Hematopoietic multipotent progenitor cell treated with erythropoietin and hydrocortisone succinate and interleukin-3 and kit ligand, for 6 days (in vitro differentiated cells): ENCODE measurements at regions not wholly inside any gene's neighbourhood (a gene's known extent, or its start where the extent isn't known, plus 50 kb on each side); places are given as distances from the start of the nearest gene placed in this dataset.

Experiments
- DNase-seq: peaks from one replicate; pipeline ENCODE4 v3.0.0-alpha.2; 2015

DNA sequence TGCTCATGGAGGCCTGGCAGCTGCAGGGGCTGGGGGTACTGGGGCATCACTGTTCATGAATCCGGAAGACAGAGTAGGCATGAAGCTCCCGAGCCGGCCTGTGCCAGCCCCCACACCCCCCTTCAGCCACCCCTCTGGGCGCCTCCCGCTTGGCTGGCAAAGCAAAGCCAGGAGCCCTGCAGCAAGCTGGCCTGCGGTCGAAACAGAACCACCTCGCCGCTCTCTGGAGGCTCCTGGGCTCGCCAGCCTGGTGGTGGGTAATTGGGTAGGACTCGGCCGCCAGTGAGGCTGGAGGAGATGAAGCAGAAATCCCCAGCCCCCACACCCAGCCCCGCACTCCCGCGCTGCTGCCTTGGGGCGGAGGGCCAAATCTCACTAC, 70.9 kb upstream of the GPC1 start:
- no peak for DNase-seq

DNA sequence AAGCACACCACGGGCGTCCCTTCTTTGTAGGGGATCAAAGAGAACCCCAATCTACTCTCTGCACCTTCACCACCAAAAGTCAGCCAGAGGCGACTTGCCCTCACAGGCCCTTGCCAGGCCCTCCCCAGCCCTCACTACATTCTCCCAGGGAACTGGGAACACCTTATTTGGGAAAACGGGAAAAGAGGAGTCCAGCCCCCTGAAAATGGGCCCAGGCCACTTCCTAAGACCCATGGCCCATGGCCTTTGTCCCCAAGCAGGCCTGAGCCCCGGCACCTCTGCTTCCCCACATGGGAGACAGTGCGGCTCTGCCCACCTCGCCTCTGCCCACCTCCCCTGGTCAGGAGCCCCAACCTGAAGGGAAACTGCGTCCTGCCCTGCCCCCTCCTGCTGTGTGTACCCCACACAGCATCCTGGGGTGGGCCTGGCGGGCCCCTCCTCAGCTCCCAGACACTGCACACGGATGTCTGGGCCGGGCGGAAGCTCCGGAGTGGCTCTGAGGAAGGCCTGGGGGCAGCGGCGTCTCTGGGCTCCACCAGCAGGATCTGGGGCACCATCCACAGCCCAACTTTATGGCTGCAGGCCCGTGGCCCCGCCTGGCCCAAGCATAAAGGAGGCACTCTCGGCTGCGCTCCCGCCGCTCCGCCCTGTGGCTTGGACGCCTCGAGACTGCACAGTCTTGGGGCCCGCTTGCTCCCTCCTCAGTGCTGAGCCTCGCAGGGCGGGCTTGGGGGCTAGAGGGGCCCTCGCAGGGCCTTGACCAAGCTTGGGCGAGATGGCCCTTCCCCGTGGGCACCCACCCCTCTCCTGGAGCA, 70.3 kb upstream of the GPC1 start:
- DNase-seq = no peak

DNA sequence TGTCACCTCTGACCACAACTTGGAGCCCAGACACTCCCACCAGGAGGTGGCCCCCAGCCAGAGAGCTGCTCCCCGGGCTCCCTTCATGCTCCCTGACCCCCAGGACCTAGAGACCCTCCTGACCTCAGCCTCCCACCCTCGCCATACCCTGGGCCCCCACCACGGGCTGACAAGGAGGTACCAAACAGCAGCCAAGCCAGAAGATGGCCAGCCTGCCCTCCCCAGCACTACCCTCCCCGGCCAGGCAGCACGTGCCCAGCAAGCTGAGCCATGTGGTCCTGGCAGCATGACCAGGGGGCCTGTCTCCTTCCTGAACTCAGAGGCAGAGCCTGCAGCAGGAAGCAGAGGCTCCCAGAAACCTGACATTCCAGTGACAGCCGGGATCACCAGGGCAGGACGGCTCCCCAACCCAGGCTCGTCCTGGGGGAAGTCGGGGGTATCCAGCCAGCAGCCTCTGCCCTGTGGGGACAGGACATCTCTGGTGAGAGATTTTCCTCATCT, 69.4 kb upstream of the GPC1 start:
- no peak for DNase-seq

DNA sequence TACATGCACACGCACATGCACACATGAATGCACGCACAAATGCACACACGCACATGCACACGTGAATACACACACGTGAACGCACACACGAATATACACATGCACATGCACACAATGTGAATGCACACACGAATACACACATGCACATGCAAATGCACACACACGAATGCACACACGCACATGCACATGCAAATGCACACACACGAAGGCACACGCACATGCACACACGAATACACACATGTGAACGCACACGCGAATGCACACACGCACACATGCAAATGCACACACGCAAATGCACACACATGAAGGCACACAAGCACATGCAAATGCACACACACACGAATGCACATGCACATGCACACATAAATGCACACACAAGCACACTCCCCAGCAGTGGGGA, 68.6 kb upstream of the GPC1 start:
- no peak for DNase-seq

DNA sequence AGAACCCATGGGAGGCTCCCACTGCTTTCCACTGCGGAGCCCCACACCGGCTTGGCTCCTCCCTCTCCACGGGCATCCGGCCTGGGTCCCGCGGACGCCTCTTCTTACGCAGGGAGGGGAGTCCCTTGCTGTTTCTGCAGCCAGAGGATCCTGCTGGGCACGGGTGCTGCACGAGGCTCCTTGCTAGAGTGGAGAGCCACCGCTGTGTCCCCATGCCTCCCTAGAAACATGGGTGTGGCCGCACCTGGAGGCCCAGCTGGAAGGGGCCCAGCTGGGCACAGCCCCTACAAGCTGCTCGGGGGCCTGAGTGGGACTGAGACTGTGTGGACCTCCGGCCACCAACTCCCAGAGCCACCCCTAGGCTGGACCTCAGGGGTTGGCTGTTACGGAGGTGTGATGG, 67.7 kb upstream of the GPC1 start:
- no peak for DNase-seq

DNA sequence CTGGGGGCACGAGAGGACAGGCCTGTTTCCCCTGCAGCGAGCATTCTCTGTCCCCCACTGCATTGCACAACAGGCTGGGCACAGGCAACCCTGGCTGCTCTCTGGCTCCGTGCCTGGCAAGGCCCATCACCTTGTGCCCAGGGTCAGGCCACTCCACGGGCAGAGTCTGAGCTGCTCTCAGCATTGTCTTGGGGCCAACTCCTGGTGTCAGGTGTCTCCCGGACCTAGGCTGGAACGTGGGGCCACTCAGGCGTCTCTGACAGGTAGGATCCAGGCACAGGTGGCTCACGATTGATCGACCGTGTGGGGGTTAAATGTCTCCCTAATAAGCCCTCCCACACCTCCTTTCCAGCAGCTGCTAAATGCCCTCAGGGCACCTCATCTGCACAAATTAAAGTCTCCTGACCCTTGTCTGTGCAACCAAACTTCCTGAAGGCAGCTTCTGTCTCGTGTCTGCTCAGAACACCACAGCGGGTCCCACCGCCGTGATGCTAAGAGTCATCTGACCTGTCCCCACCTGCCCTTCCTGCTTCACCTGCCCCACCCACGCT, 66.6 kb upstream of the GPC1 start:
- no peak for DNase-seq

DNA sequence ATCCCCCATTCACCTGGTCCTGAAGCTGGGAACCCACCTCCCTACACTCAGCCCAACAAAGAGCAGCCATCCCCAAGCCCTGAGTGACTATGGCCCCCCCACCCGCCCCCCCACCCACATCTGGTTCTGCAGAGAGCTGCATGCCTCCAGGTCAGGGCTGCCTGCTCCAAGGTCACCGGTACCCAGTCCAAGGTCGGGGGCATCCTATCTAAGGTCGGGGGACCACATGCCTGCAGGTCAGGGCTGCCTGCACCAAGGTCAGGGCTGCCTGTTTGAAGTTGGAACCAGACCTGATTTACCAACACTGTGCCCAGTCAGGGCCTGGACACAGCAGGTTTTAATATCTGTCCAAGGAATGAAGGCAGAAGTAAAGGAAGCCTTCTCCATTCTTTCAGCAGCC, 66.1 kb upstream of the GPC1 start:
- no peak for DNase-seq

DNA sequence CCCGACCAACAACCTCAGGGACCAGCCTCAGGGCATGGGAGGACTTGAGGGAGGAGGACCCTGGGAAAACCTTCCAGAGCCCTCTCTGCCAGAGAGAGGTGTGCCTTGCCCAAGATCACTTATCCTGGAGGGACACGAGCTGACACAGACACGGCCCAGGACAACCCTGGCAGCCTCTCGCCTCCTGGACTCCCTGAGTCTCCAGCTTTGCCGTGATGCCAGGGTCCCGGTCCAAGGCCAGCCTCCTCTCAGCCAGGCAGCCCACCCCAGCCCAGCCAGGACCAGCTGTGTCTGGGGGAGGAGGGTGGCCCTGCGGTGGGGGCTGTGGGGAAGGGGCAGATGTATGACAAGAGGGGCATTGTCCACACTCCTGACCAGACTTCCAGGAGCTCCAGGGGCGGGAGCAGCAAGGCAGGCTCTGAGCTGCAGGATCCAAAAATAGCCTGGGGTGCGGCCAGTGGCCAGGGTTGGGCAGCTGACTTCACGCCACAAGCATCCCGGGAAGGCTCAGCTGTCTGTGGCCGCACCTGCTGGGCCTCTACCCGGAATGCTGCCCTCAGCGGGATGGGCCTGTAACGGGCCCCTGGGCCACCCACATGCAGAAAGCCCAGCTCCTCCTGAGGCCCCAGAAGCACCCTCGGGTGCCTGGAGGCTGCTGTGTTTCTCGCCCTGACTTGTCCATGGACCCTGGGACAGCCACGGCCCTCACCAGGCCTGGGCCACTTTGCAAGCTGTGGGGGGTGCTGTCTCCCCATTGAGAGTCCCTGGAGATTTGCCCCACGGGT, 65.5 kb upstream of the GPC1 start:
- DNase-seq = no peak

DNA sequence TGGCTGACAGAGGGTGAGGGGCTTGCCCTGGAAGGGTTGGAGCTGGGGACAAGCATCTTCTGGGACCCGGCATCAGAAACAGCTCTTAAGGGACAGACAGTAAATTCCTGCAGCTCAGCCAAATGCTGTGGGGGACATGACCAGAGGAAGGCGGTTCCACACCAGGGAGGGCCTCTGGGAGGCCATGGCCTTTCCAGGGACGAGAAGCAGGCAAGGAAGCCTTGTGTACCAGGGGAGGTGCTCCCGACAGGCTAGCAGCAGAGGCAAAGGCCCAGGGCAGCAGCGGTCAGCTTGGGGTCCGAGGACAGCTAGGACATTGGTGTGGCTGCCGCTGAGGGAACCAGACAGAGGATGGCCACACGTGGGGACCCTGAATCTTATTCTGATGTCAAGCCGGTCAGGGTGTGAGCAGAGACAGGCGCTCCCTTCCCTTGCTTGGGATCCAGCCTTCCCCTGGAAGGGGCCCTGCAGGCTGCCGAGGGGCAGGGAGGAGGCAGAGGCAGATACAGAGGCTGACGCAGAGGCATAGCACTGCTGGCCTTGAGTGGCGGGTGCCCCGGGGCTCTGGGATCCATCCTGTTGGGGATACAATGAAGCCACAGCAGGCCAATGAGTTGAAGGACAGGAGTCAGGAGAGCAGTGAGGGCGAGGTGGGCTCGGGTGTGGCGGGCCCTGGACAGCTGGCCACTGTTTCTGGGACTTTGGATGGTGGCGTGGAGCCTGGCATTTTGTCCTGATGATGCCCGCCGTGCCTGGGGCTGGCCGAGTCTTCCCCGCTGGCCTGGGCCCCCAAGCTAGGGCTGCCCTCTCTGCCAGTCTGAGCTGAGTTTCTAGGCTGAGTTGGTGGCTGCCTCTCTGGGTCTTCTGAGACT, 64.1 kb upstream of the GPC1 start:
- DNase-seq = no peak

DNA sequence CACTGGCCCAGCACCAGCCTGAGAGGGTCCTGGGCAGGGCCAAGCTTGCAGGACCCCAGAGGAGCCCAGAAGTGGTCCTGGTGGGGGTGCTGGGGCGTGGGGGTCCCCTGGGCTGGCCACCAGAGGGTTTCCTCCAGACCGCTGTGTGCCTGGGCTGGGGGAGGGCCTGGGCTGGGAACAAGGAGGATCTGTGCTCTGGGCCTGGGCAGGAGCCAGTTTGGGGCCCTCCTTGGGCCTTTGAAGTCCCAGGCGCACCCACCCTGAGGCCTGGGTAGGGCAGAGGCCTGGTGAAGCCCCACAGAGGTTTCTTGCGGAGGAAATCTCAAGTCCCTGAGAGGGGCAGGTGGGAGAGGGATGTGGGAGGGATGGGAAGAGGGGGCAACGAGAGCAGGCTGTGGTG, 63.4 kb upstream of the GPC1 start:
- DNase-seq = no peak

DNA sequence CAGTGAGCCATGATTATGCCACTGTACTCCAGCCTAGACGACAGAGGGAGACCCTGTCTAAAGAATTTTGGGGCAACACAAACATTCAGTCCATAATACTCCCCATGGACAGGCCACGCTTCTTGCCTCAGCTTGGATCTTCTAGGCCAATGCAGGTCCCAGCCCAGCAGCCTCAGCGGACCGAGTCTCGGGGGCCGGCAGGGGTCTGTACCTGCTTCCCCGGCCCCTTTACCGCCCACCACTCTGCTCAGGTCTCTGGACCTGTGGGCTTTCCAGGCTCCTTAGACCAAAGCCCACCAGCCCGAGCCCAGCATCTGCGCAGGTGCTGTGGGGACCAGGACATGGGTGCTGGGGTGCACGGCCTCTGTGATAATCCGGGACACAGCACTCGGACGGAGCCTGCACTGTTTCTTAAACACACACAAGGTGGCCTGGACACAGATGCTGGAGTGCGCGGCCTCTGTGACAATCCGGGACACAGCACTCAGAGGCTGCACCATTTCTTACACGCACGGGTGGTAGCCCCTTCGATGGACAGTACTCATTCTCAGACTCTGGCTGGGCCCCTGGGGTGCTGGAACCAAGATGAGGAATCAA, 62.1 kb upstream of the GPC1 start:
- no peak for DNase-seq

DNA sequence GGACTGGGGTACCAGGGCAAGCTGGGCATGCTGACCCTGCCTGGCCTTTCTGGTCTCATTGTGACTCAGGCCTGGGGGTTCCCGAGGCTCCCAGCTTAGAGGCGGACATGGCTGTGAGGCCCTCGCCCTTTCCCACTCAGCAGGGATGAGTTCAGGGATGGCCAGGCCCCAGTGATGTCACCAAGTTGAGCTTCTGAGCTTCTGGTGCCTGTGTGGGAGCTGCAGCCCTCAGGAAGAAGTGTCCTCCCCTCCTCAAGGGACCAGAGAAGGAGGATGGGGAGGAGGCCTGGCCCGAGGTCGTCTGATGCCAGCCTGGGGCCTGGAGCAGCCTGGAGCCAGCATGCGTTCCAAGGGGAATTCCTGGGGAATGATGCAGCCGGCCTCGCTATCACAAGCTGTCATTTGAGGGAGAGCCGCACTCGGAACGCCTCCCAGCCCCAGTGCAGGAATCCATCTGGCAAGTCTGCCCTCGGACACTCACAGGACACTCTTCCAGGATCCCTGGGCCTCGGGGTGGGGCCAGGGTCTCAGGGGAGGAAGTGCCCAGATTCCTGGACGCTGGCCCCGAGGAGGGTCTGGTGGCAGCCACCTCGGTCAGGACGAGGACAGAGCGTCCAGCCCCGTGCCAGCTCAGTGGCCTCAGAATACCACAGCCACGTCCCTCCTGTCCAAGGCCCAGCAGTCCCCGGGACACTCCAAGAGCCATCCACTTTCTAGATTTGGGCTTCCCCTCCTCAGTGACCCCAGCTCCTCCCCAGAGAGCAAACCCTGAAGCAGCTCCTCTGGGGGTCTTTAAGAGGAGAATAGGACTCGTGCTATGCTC, 61.2 kb upstream of the GPC1 start:
- DNase-seq = no peak

DNA sequence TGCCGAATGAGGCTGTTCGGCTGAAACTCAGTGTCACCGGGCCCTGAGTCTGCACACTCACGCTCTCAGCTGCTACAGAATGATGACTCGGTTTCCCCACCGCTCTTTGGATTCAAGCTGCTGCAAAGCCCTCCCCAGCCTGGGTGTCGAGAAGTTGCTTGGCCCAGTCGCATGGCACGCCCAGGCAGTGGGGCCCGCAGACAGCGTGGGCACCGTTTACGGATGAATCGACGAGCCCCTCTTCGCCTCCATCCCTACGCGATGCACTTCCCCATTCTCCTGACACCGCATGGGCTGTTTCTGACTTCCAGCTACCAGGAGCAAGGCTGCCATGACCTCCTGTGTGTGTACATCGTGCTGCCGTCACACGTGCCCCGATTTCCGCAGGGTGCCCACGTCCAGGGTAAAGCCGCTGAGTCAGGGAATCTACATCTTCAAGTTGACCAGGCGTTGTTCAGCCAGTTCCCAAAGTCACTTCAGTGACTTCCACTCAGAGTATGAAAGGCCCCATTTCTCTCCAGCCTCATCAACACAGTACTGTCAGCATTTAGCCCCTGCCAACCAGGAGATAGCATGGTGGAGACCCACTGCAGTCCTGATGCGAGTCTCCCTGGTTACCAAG, 60.3 kb upstream of the GPC1 start:
- DNase-seq = no peak

DNA sequence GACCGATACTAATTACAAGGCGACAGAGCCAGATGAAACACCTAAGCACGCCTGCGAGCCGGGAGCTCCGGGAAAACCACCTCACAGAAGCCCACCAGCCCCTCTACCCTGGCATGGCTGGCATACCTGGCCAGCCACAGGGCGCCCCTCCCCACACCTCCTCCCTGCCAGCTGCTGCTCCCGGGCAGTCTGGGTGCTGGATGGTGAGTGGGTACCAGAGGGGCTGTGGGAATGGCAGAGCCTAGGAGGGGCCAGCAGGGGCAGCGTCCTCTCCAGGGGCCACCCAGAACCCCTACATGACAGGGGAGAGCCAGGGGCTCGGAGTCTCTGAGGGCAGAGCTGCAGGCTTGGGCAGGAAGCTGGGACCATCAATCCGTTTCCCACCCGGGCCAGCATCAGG, 58.7 kb upstream of the GPC1 start:
- DNase-seq = no peak

DNA sequence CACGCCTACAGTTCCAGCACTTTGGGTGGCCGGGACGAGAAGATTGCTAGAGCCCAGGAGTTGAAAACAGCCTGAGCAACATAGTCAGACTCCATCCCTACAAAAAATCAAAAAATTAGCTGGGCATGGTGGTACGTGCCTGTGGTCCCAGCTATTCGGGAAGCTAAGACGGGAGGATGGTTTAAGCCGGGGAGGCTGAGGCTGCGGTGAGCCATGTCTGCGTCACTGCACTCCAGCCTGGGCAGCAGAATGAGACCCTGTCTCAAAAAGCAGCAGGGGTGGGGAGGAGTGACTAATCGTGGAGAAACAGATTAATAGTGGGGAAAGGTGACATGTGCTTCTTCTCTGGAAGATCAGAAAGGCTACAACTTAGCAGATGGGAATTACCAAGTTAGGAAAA, 58.1 kb upstream of the GPC1 start:
- no peak for DNase-seq

DNA sequence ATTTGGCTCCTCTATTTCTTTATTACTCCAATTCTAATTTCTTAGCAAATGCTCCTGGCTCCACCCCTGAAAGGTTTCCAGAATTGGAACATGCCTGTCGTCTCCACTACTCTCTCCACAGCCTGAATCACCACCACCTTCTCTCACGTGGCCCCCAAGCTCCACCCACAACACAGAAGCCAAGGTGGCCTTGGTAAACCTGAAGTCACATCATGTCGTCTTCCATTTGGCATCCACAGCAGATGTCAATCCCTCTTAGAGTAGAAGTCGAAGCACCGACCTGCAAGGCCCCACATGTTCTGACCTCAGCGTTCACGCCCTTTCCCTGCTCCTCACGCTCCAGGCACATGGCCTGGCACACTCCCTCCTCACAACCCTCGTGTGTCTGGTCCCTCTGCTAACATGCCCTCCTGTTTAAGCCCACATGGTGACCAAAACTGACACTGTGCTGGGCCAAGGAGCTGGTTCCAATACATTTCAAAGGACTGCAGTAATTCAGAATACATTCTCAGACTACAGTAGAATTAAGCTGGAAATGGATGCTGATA, 56.3 kb upstream of the GPC1 start:
- DNase-seq = no peak

DNA sequence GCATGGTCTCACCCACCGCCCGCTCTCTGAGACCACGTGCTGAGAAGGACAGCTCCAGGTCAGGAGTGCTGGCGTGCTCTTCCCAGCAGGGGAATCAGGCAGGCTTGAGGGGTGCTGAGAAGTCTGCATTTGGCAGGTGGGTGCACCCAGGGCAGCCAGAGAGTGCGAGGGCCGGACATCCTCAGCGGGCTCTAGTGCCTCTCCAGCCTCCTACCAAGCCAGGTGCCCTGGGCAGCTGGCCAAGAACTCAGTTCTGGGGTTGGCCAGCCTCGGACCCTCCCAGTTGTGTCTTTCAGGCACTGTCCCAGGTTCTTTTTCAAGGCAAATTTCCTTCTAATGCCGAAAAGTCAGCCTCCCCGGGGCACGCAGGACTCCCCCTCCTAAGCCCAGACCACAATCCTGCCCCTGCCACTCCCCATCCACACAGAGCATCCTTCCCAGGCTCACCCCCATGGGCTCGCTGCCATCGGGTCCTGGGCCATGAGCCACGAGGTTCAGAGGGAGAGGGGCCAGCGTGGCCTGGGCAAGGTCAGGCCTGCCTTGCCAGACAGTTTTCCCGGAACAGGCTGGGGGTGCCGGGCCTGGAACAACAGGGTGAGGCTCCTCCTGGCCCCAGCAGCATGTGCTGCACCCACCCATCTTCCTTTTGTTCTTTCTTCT, 52.2 kb upstream of the GPC1 start:
- no peak for DNase-seq

DNA sequence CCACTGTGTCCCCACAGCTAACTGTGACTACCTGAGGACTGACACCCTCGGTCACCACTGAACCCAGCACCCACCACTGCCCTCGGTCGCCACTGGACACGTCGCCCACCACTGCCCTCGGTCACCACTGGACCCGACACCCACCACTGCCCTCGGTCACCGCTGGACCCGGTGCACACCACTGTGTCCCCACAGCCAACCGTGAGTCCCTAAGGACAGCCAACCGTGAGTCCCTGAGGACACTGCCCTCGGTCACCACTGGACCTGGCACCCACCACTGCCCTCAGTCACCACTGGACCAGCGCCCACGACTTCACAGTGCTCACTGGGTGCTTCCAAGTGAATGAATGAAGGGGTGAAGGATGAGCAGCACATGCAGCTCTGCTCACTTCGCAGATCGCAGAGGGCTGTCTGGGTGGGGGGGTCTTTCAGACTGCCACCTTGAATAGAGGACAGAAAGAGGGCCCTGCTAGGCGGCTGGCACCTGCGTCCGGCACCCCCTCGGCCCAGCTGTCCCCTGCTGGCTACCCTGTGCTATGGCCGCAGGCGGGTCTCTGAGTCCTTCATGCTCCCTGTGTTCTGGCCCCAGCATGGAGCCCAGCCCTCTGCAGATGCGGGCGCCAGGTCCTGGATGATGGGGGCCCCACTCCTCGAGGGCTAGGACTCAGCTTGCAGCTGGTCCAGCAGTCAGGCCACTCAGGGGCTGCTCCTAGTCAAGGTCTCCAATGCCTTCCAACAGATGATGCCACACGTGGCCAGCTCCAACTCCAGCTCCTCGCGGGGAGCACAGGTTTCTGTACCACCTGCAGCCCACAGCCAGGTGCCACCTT, 51.4 kb upstream of the GPC1 start:
- no peak for DNase-seq

DNA sequence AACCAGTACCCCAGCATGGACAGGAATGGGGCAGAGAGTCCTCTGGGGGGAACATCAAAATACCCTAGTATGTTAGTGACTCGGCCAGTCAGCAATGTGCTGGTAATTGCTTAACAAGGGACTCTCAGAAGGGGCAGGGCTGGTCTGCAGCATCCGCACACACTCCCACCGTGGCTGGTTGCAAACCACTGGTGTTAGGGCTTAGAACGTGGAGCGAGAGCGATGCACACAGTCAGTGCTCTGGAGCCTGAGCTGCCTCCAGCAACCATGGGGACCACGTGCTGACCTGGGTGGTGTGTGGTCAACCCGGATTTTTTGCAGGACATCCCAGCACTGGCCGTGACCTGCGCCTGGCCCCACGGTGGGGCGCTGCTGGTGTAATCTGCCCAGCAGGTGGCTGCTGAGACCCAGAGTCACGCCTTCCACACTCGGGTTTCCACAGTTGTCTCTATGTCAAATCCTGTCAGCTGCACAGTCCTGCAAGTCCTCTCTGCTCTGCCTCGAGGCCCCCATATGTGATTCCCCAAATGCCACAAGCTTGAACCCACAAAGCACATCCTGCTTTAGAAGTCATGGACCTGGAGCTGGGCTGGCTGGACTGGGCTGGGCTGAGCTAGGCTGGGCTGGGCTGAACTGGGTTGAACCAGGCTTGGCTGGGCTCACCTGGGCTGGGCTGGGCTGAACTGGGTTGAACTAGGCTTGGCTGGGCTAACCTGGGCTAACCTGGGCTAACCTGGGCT, 50.6 kb upstream of the GPC1 start:
- DNase-seq = no peak
